H9 (cell line): ENCODE measurements at regions not wholly inside any gene's neighbourhood (a gene's known extent, or its start where the extent isn't known, plus 50 kb on each side); places are given as distances from the start of the nearest gene placed in this dataset.

ENCODE experiments used
- DNase-seq: peaks from one replicate; pipeline ENCODE4 v3.0.0-alpha.2; 2017
- H2AFZ ChIP-seq: one replicate; pipeline ENCODE4 v1.6.1; 2013; ENCODE audit warnings: mild to moderate bottlenecking, low read length, control low read depth, moderate library complexity
- H2AK5ac ChIP-seq: 2 replicates; pipeline ENCODE4 v1.6.1; 2013; ENCODE audit warnings: low read length, control low read depth, mixed read lengths; ENCODE audit not compliant: insufficient read length
- H2BK120ac ChIP-seq: one replicate; pipeline ENCODE4 v1.6.1; 2013; ENCODE audit warnings: low read depth, mild to moderate bottlenecking, low read length, control low read depth, inconsistent platforms; ENCODE audit not compliant: poor library complexity, severe bottlenecking
- H2BK12ac ChIP-seq: 2 replicates; pipeline ENCODE4 v1.6.1; 2013; ENCODE audit warnings: low read length, control low read depth, mixed read lengths, low read depth; ENCODE audit not compliant: insufficient read length
- H2BK15ac ChIP-seq: 2 replicates; pipeline ENCODE4 v1.6.1; 2013; ENCODE audit warnings: low read depth, low read length, control low read depth
- H2BK20ac ChIP-seq: one replicate; pipeline ENCODE4 v1.6.1; 2013; ENCODE audit warnings: low read depth, mild to moderate bottlenecking, low read length, control low read depth, inconsistent platforms; ENCODE audit not compliant: poor library complexity, severe bottlenecking
- H2BK5ac ChIP-seq: 2 replicates; pipeline ENCODE4 v1.6.1; 2013; ENCODE audit warnings: low read length, control low read depth, mixed read lengths; ENCODE audit not compliant: insufficient read length
- H3K14ac ChIP-seq: 2 replicates; pipeline ENCODE4 v1.6.1; 2013; ENCODE audit warnings: low read length, control low read depth; ENCODE audit not compliant: insufficient read depth
- H3K18ac ChIP-seq: 2 replicates; pipeline ENCODE4 v1.6.1; 2013; ENCODE audit warnings: low read depth, mild to moderate bottlenecking, mixed read lengths, low read length, control low read depth; ENCODE audit not compliant: insufficient read length
- H3K23ac ChIP-seq: 2 replicates; pipeline ENCODE4 v1.6.1; 2013; ENCODE audit warnings: low read length, control low read depth, mixed read lengths, low read depth; ENCODE audit not compliant: insufficient read length
- H3K23me2 ChIP-seq: 2 replicates; pipeline ENCODE4 v1.6.1; 2013; ENCODE audit warnings: low read depth, mild to moderate bottlenecking, mixed read lengths, low read length, control low read depth; ENCODE audit not compliant: insufficient read length, poor library complexity, severe bottlenecking
- H3K27ac ChIP-seq: 2 replicates; pipeline ENCODE4 v1.5.1; 2013; ENCODE audit warnings: low read length, control low read depth, mixed read lengths, low read depth; ENCODE audit not compliant: insufficient read length
- H3K27me3 ChIP-seq: 2 replicates; pipeline ENCODE4 v1.6.1; 2013; ENCODE audit warnings: low read length, control low read depth, inconsistent platforms; ENCODE audit not compliant: insufficient read depth
- H3K4ac ChIP-seq: 2 replicates; pipeline ENCODE4 v1.6.1; 2013; ENCODE audit warnings: low read depth, mild to moderate bottlenecking, control low read depth, inconsistent platforms, low read length, moderate library complexity
- H3K4me1 ChIP-seq: 2 replicates; pipeline ENCODE4 v1.6.1; 2013; ENCODE audit warnings: low read length, control low read depth, inconsistent platforms; ENCODE audit not compliant: insufficient read depth
- H3K4me2 ChIP-seq: 2 replicates; pipeline ENCODE4 v1.6.1; 2013; ENCODE audit warnings: low read length, control low read depth, mixed read lengths; ENCODE audit not compliant: insufficient read length, insufficient read depth
- H3K56ac ChIP-seq: 2 replicates; pipeline ENCODE4 v1.6.1; 2013; ENCODE audit warnings: low read depth, mild to moderate bottlenecking, mixed read lengths, low read length, control low read depth; ENCODE audit not compliant: insufficient read length
- H3K79me1 ChIP-seq: 2 replicates; pipeline ENCODE4 v1.6.1; 2013; ENCODE audit warnings: low read depth, mild to moderate bottlenecking, moderate library complexity, low read length, control low read depth, inconsistent platforms; ENCODE audit not compliant: insufficient read depth, poor library complexity, severe bottlenecking
- H3K79me2 ChIP-seq: 2 replicates; pipeline ENCODE4 v1.6.1; 2013; ENCODE audit warnings: low read length, control low read depth, inconsistent platforms; ENCODE audit not compliant: insufficient read depth
- H3K9ac ChIP-seq: 2 replicates; pipeline ENCODE4 v1.6.1; 2013; ENCODE audit warnings: low read length, control low read depth, mixed read lengths; ENCODE audit not compliant: insufficient read length; ENCODE audit errors: extremely low read depth
- H3K9me3 ChIP-seq: one replicate; pipeline ENCODE4 v1.6.1; 2013; ENCODE audit warnings: low read depth, low read length, inconsistent platforms; ENCODE audit not compliant: control insufficient read depth
- H3T11ph ChIP-seq: one replicate; pipeline ENCODE4 v1.6.1; 2013; ENCODE audit warnings: mild to moderate bottlenecking, low read length, control low read depth, inconsistent platforms
- H4K20me1 ChIP-seq: one replicate; pipeline ENCODE4 v1.6.1; 2013; ENCODE audit not compliant: control insufficient read depth, insufficient read length, insufficient read depth
- H4K5ac ChIP-seq: 2 replicates; pipeline ENCODE4 v1.6.1; 2013; ENCODE audit warnings: low read depth, mild to moderate bottlenecking, mixed read lengths, low read length, control low read depth; ENCODE audit not compliant: insufficient read length
- H4K8ac ChIP-seq: replicated peaks from 2 replicates; pipeline ENCODE4 v1.6.1; 2013; ENCODE audit warnings: low read length, control low read depth, mixed read lengths, low read depth; ENCODE audit not compliant: insufficient read length
- H4K91ac ChIP-seq: 2 replicates; pipeline ENCODE4 v1.6.1; 2013; ENCODE audit warnings: low read depth, mild to moderate bottlenecking, moderate library complexity, mixed read lengths, low read length, control low read depth; ENCODE audit not compliant: insufficient read length
- H3K27ac Mint-ChIP-seq, 3 experiments: 2 replicates in 2 of 3; 3 replicates in 1 of 3; pipeline ENCODE4 v1.8.0; 2020 to 2021; ENCODE audit warnings: mixed read lengths in 3 of 3, mild to moderate bottlenecking in 1 of 3, moderate library complexity in 1 of 3
- H3K27me3 Mint-ChIP-seq: 2 replicates; pipeline ENCODE4 v1.8.0; 2021; ENCODE audit warnings: low read depth, mild to moderate bottlenecking, moderate library complexity, mixed read lengths
- H3K36me3 Mint-ChIP-seq, 3 experiments: 2 replicates in 2 of 3; 3 replicates in 1 of 3; pipeline ENCODE4 v1.8.0; 2020 to 2021; ENCODE audit warnings: low read depth in 3 of 3, mixed read lengths in 3 of 3; ENCODE audit not compliant: insufficient read depth in 1 of 3
- H3K4me1 Mint-ChIP-seq, 2 experiments: 2 replicates each; pipeline ENCODE4 v1.8.0; 2020; ENCODE audit warnings: mixed read lengths in 2 of 2
- H3K4me3 Mint-ChIP-seq, 2 experiments: 2 replicates in 1 of 2; 3 replicates in 1 of 2; pipeline ENCODE4 v1.8.0; 2020 to 2021; ENCODE audit warnings: mild to moderate bottlenecking in 2 of 2, mixed read lengths in 2 of 2, moderate library complexity in 1 of 2
- H3K9me3 Mint-ChIP-seq, 2 experiments: 2 replicates in 1 of 2; 3 replicates in 1 of 2; pipeline ENCODE4 v1.8.0; 2020; ENCODE audit warnings: mild to moderate bottlenecking in 2 of 2, mixed read lengths in 2 of 2, moderate library complexity in 1 of 2
- WGBS: extraction: QIAGEN DNeasy Blood & Tissue Kit; methylation state at CpG from one replicate; pipeline ENCODE4 v1.1.7; 2013; ENCODE audit warnings: missing lambda C conversion rate, low lambda C conversion rate, mixed read lengths; ENCODE audit not compliant: insufficient read length; ENCODE audit errors: extremely low coverage; 5-methylcytosine and 5-hydroxymethylcytosine counted together
- TF ChIP-seq, protein P1 (sequence below): fragments of 200-600 bp; sonication (generic); conservative IDR thresholded peaks from 3 replicates; pipeline ENCODE4 v1.8.0; 2021; ENCODE audit warnings: antibody characterized with exemption, mild to moderate bottlenecking

DNA sequence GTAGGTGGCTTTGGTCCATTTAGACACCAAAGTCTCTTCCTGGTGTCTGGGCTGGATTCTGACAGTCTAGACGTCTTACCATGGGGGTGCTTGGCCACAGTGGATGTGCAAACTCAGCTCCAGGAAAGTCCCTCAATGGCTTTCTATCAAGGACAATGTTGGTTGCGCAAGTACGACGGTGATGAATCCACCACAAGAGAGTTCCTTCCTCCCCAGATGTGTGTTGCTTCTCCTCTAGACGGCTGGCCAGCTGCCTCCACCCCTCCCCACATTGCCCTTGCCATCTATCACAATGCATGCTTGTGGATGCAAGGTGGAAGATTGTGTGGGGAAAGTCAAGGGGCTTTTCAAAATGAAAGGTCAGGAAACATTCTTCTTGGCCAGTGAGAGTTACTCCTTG, 89.7 kb upstream of the IRX2 start:
- Histone ChIP-seq H3K79me2 (no peaks in the 10 kb centered on the region), H2AK5ac (no peak overlapping the region), H4K91ac (no peak overlapping the region), H2BK5ac (no peak overlapping the region), H3K4ac (no peak overlapping the region), H4K5ac (no peak overlapping the region), H3K56ac (no peak overlapping the region), H3K9me3 (no peaks in the 10 kb centered on the region), H2BK15ac (no peak overlapping the region), H3K4me1 (no peaks in the 10 kb centered on the region), H3K27ac (no peak overlapping the region), H3K18ac (no peak overlapping the region), H3K79me1 (no peaks in the 10 kb centered on the region), H3K23ac (no peak overlapping the region), H3K14ac (no peak overlapping the region), H3T11ph (no peak overlapping the region), H4K8ac (no peak overlapping the region), H2BK120ac (no peak overlapping the region), H2BK20ac (no peak overlapping the region), H3K27me3 (no peaks in the 10 kb centered on the region; the same call in 1 of the 2 replicates), H3K4me2 (no peak overlapping the region), H3K23me2 (no peaks in the 10 kb centered on the region), H2BK12ac (no peak overlapping the region), H4K20me1 (no peaks in the 10 kb centered on the region), H2AFZ (no peak overlapping the region), H3K9ac (no peak overlapping the region)
- Mint-ChIP-seq H3K9me3 (no peaks in the 10 kb centered on the region), H3K27me3 (peaks cover 8% of the 10 kb centered on the region), H3K4me1 (no peaks in the 10 kb centered on the region), H3K4me3 (no peak overlapping the region; a peak in 1 of 5 replicates), H3K36me3 (no peaks in the 10 kb centered on the region), H3K27ac (no peak overlapping the region)
- TF ChIP-seq, protein P1, sequence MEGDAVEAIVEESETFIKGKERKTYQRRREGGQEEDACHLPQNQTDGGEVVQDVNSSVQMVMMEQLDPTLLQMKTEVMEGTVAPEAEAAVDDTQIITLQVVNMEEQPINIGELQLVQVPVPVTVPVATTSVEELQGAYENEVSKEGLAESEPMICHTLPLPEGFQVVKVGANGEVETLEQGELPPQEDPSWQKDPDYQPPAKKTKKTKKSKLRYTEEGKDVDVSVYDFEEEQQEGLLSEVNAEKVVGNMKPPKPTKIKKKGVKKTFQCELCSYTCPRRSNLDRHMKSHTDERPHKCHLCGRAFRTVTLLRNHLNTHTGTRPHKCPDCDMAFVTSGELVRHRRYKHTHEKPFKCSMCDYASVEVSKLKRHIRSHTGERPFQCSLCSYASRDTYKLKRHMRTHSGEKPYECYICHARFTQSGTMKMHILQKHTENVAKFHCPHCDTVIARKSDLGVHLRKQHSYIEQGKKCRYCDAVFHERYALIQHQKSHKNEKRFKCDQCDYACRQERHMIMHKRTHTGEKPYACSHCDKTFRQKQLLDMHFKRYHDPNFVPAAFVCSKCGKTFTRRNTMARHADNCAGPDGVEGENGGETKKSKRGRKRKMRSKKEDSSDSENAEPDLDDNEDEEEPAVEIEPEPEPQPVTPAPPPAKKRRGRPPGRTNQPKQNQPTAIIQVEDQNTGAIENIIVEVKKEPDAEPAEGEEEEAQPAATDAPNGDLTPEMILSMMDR, result no peak
- WGBS, result no CpG with 5 or more reads among the region's 5 CpGs
- DNase-seq, result no peak
